C4-2B (cell line): ENCODE measurements at regions not wholly inside any gene's neighbourhood (a gene's known extent, or its start where the extent isn't known, plus 50 kb on each side); places are given as distances from the start of the nearest gene placed in this dataset.
"Not testable (repeated sequence)": the region's sequence is repeated elsewhere in the genome, so short reads cannot be mapped to it uniquely, and the experiment has no call there.

Experiments used
- CTCF ChIP-seq: fragments of 450-650 bp; conservative IDR thresholded peaks from 2 replicates; pipeline ENCODE4 v1.5.1; 2017; ENCODE audit warnings: mild to moderate bottlenecking
- ZFX ChIP-seq: fragments of 450-650 bp; IDR thresholded peaks from 2 replicates; pipeline ENCODE4 v1.6.1; 2017

DNA sequence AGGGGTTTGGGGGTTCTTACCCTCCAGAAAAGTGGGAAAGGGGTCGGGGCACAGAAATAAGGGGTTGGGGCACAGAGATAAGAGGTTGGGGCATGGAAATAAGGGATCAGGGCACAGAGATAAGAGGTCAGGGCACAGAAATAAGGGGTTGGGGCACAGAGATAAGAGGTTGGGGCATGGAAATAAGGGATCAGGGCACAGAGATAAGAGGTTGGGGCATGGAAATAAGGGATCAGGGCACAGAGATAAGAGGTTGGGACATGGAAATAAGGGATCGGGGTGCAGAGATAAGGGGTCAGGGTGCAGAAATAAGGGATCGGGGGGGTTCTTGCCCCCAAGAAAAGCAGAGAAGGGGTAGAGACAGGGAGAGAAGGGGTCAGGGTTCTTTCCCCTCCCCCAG lies 69.2 kb downstream of the RAP2B start:
- TF ChIP-seq CTCF, ZFX: not testable (repeated sequence)
